ENCODE measurements at regions not wholly inside any gene's neighbourhood (a gene's known extent, or its start where the extent isn't known, plus 50 kb on each side); places are given as distances from the start of the nearest gene placed in this dataset.

DNA sequence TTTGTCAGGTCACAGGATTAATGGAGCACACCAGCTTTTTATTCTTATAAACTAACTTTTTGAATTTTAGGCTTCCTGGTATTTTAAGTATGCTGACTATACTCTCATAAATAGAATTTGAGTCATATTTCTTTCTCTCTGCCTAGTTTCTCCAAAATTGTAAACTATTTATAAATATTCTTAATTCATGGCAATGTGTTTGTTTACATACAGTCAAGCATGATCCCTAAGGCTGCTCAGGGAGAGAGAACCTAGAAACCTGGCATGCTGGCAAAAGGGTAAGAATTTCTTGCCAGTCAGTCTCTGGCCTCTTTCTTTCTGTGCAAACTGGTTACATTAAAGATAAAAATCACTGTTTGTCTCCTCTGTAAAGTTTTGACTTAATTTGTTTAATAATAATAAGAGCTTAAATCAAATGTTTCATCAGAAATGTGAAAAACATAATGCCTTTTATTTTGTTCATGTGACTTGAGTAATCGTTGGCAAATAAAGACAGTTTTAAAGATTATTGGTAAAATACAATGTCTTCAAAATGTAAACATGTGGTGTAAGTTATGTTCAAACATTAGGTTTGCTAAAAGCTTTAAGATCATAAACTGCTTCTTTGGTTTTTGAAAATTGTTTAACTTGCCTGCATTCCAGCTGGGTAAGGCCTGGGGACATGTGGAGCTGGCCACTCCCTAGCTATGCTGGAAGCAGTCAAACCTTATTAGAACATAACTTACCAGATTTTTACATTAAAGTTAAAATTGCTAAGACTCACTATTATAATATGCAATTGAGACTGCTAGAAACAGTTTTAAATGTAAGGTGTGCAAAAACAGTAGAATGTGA, 1401.7 kb downstream of the NCAM2 start:
- no peak for DNase-seq (ENCODE audit: low spot score)

DNA sequence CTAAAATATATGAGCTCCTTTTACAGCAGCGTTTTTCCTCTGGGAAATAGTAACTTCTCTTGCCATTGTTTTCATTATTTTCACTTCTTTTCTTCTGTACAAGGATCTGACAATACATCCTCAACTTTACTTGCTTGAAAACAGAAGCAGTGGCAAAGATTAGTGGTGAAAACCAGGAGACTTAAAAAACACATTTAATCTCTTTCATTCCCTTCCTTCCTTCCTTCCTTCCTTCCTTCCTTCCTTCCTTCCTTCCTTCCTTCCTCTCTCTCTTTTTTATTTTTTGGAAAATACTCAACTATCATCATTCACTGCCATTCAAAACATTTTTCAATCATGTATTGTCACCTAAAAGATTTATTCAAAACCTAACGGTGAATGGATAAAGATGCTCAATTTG, 1411.4 kb downstream of the NCAM2 start:
- no peak for DNase-seq (ENCODE audit: low spot score)

DNA sequence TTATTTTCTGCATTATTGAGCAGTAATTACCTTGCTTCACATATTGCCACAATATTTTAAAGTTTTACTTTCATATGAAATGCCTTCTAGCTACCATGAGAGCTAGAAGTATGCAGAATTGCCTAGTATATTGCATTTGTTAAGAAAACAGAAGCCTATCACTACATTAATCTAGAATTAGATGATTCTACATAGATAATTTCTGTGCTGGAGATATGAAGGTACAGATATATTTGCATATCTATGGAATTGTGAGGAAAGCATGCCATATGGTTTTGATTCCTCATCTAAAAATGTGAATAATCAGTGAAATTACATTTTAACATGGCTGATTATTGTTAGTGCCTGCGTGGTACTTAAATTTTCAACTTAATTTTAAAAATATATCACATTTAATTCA, 1418.3 kb downstream of the NCAM2 start:
- no peak for DNase-seq (ENCODE audit: low spot score)

DNA sequence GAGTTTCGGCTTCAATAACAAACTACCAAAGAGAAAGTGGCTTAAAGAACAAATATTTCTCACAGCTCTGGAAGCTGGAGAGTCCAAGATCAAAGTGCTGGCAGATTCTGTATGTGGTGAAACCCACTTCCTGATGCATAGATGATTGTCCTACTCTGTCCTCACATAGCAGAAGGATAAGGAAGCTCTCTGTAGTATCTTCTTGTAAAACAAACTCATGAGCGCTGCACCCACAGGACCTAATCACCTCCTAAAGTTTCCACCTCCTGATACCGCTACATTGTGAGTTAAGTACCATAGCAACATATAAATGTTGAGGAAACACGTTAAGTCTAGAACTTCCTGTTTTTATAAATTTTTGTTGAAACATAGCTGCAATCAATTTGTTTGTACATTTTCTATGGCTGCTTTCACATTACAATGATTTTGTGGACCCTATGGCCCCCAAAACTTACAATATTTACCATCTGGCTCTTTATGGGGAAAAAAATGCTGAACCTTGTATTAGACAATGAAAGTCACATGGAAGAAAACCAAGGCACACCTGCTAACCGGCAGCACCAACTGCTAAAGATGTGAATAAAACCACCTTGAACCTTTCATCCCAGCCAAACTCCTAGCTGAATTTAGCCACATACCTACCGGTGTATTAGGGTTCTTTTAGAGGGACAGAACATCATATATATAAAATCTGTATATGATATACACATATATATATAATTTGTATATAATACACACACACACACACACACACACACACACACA, 1423.4 kb downstream of the NCAM2 start:
- no peak for DNase-seq (ENCODE audit: low spot score)

GRCh38 chr21:22438428-22439086, 1440.3 kb downstream of the NCAM2 start:
- no peak for DNase-seq (ENCODE audit: low spot score)

DNA sequence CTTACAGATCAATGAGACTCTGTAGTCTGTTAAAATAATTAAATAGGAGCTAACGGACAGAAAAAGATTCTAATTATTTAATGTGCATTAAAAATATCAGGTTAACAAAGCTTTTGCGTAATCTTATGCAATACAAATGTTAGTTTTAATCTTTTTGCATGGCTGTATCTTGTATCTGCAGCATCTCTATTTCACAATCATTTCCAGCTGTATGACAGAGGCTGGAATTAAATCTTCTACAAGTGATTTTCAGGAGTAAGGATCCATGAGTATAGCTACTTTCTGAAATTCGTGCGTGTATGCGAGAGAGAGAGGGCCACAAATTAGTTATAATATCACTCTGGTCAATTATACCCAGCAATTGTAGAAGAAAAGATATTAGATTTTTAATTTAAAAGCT, 1446.8 kb downstream of the NCAM2 start:
- DNase-seq (ENCODE audit: low spot score): no peak

DNA sequence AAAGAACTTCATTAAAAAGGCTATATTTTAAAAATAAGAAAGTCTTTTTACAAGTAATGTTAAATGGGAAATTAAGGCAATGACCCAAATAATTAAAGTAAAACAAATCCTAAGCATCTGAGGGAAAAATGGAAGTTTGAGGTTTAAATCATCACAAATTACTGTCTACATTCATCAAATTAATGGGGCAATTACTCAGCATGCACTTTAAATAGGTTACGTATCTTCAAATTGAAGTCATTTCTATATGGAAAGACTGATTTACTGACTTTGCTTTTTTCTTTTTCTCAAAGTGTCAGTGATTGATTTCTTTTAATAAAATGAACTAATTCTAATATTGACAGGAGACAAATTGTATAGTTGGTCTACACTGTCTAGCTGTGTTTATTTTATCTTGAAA, 1452.3 kb downstream of the NCAM2 start:
- DNase-seq (ENCODE audit: low spot score): no peak

DNA sequence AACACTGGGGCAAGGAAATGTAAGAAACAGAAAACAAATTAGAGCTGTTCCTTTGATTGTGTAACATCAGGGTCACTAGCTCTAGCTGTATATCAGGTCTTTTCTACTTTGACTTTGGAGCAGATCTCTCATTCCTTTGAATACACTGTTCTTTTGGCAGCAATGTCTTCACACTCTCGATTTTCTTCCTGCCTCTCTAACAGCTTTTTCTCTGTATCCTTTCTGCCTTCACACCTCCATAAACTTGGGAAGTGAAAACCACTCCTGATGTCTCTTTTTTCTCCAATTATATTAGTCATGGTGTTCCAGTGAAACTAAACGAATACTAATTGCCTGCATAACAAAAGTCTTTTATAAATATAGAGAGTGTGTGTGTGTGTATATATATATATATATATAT, 1458.0 kb downstream of the NCAM2 start:
- no peak for DNase-seq (ENCODE audit: low spot score)

- DNase-seq (ENCODE audit: low spot score): no peak
Observed at GRCh38 chr21:22468893-22469292, 1470.7 kb downstream of the NCAM2 start.

DNA sequence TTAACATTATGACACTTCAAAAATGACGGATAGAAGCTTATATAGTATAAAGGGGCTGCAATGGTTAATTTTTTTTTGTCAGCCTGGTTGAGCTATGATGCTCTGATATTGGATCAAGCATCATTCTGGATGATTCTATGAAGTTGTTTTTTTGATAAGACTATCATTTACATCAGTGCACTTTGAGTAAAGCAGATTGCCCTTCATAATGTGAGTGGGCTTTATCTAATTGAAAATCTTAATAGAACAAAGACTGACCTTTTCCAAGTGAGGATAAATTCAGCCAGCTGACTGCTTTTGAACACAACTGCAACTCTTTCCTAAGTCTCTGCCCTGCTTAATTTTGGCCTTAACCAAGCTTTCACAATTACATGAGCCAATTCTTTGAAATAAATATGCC, 1476.2 kb downstream of the NCAM2 start:
- no peak for DNase-seq (ENCODE audit: low spot score)

- no peak for DNase-seq (ENCODE audit: low spot score)
Observed at GRCh38 chr21:22476214-22476613, 1478.0 kb downstream of the NCAM2 start.

DNA sequence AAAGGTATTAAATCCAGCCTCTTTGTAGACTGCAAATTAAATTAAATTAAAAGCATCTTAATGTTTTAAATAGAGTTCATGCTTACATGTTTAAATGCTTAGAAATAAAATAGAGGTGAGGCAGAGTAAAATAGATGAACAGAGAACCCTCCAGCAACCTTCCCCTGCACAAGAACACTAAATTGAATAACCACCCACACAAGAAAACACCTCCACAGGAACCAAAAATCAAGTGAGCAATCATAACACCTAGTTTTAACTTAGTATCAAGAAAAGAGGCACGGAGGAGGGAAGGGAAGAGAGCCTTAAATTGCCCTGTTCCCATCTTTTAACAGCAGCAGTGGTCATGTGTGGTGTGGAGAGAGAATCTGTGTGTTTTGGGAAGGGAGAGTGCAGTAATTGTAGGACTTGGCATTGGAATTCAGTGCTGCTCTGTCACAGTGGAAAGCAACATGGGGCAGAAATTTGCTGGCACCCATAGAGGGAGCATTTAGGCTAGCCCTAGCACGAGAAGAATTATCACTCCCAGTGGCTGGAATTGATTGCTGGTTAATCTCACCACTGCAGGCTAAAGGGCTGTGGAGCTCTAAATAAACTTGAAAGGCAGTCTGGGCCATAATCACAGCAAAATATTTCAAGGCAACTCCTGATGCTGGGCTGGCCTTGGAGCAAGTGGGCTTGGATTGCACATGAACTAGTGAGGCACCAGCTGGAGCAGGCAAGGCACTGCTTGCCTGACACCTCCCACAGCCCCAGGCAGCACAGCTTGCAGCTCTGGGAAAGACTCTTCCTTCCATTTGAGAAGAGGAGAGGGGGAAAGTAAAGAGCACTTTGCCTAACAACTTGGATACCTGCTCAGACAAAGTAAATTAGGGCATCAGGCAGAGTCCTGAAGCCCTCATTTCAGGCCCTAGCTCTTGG, 1478.8 kb downstream of the NCAM2 start:
- DNase-seq (ENCODE audit: low spot score): no peak

GRCh38 chr21:22490049-22490448, 1491.8 kb downstream of the NCAM2 start:
- no peak for DNase-seq (ENCODE audit: low spot score)

GRCh38 chr21:22516230-22516629, 1518.0 kb downstream of the NCAM2 start:
- DNase-seq (ENCODE audit: low spot score): no peak

GRCh38 chr21:22535630-22536029, 1537.4 kb downstream of the NCAM2 start:
- DNase-seq (ENCODE audit: low spot score): no peak

GRCh38 chr21:22536509-22536908, 1538.3 kb downstream of the NCAM2 start:
- no peak for DNase-seq (ENCODE audit: low spot score)

- no peak for DNase-seq (ENCODE audit: low spot score)
Observed at GRCh38 chr21:22544747-22545146, 1546.5 kb downstream of the NCAM2 start.

DNA sequence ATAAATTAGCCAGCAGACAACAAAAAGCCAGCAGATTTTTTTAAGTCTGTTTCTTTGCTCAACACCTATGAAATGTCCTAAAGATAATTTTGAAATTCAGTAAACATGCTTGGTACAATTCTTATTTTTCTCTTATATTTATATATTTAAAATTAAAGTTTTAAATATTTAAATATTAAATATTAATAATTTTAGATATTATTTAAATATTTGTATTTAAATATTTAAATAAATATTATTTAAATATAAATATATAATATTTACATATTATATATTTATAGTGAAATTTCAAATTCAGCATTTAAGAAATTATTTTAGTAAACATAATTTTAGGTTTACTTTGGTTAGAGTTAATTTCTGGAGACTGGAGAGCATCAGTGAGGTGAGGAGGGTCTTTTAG, 1554.2 kb downstream of the NCAM2 start:
- no peak for DNase-seq (ENCODE audit: low spot score)

- DNase-seq (ENCODE audit: low spot score): no peak
Observed at GRCh38 chr21:22554690-22555316, 1556.6 kb downstream of the NCAM2 start.

GRCh38 chr21:22556829-22557228, 1558.6 kb downstream of the NCAM2 start:
- DNase-seq (ENCODE audit: low spot score): no peak

- no peak for DNase-seq (ENCODE audit: low spot score)
Observed at GRCh38 chr21:22561946-22562345, 1563.7 kb downstream of the NCAM2 start.
